GM10248 (cell line): ENCODE measurements at regions not wholly inside any gene's neighbourhood (a gene's known extent, or its start where the extent isn't known, plus 50 kb on each side); places are given as distances from the start of the nearest gene placed in this dataset.

ENCODE experiments used
- CTCF ChIA-PET: fragments of 300-600 bp; sonication (Branson Sonifier 250); formaldehyde crosslinking; extraction: SDS; loops from one replicate; lab custom pipeline; 2021; ENCODE audit warnings: antibody characterized with exemption; lab: Yijun Ruan, JAX
- POLR2A ChIA-PET: fragments of 350-650 bp; sonication (Branson Sonifier 250); formaldehyde crosslinking; extraction: SDS; loops from one replicate; lab custom pipeline; 2020; ENCODE audit warnings: antibody characterized with exemption; lab: Yijun Ruan, JAX
- DNase-seq: peaks from one replicate; pipeline ENCODE4 v3.0.0; 2012; ENCODE audit errors: extremely low spot score
- CTCF ChIP-seq: IDR thresholded peaks from 2 replicates; pipeline ENCODE4 v1.5.1; 2012; ENCODE audit warnings: mild to moderate bottlenecking, low read depth; ENCODE audit errors: extremely low read depth, missing control alignments, control extremely low read depth

- no peak for DNase-seq
- TF ChIP-seq CTCF, result no peak
- ChIA-PET CTCF (no interaction called here), POLR2A (no interaction called here)
Measured at GRCh38 chr22:48802576-48802975, 1025.1 kb downstream of the BRD1 start.

- no peak for TF ChIP-seq CTCF
- ChIA-PET CTCF (no interaction called here), POLR2A (no interaction called here)
- no peak for DNase-seq
Measured at GRCh38 chr22:48800886-48801607, 1026.6 kb downstream of the BRD1 start.

- DNase-seq, result no peak
- no peak for TF ChIP-seq CTCF
- POLR2A ChIA-PET, result no interaction called here
- CTCF ChIA-PET, result no interaction called here
Measured at GRCh38 chr22:48800036-48800885, 1027.4 kb downstream of the BRD1 start.

- ChIA-PET CTCF (no interaction called here), POLR2A (no interaction called here)
- no peak for TF ChIP-seq CTCF
- DNase-seq, result no peak
Measured at GRCh38 chr22:48799227-48799970, 1028.3 kb downstream of the BRD1 start.

- ChIA-PET CTCF (no interaction called here), POLR2A (no interaction called here)
- no peak for TF ChIP-seq CTCF
- DNase-seq, result no peak
Measured at GRCh38 chr22:48798281-48799226, 1029.1 kb downstream of the BRD1 start.
